IMR-90 (cell line): ENCODE measurements at regions not wholly inside any gene's neighbourhood (a gene's known extent, or its start where the extent isn't known, plus 50 kb on each side); places are given as distances from the start of the nearest gene placed in this dataset.

ENCODE experiments used
- ATAC-seq: fragments of 200-7000 bp; cut with Tn5 transposase; 2 replicates; pipeline ENCODE4 v1.9.1; 2020; ENCODE audit warnings: low read depth, mild to moderate bottlenecking, moderate library complexity
- BruUV-seq: library from RNA; stranded (reverse); fragments of 400-500 nt; replicated peaks from 2 replicates; lab custom pipeline; 2021; lab: Mats Ljungman, UMichigan
- CTCF ChIA-PET: fragments of 300-600 bp; formaldehyde crosslinking; extraction: SDS; loops from one replicate; lab custom pipeline; 2021; ENCODE audit warnings: antibody characterized with exemption; lab: Yijun Ruan, JAX
- POLR2A ChIA-PET: fragments of 300-600 bp; sonication (Branson Sonifier 250); formaldehyde crosslinking; loops from one replicate; lab custom pipeline; 2022; ENCODE audit warnings: antibody characterized with exemption; ENCODE audit not compliant: unreplicated experiment; lab: Charles Lee
- DNase-seq: peaks from one replicate; pipeline ENCODE4 v3.0.0; 2013
- H2AFZ ChIP-seq: replicated peaks from 2 replicates; pipeline ENCODE3; 2013; ENCODE audit warnings: low read length, mild to moderate bottlenecking; ENCODE audit not compliant: poor library complexity
- H2AK5ac ChIP-seq: 2 replicates; pipeline ENCODE4 v1.6.1; 2013; ENCODE audit warnings: low read depth, low read length, inconsistent platforms
- H2AK9ac ChIP-seq: replicated peaks from 2 replicates; pipeline ENCODE3; 2013; ENCODE audit warnings: mild to moderate bottlenecking, low read depth, low read length, moderate library complexity; ENCODE audit not compliant: poor library complexity
- H2BK120ac ChIP-seq: 2 replicates; pipeline ENCODE4 v1.6.1; 2013; ENCODE audit warnings: low read depth, low read length, inconsistent platforms
- H2BK15ac ChIP-seq: 3 replicates; pipeline ENCODE4 v1.6.1; 2013; ENCODE audit warnings: low read depth, low read length, inconsistent platforms
- H2BK20ac ChIP-seq: 2 replicates; pipeline ENCODE4 v1.6.1; 2013; ENCODE audit warnings: low read depth, mild to moderate bottlenecking, inconsistent platforms, low read length, moderate library complexity
- H2BK5ac ChIP-seq: 2 replicates; pipeline ENCODE4 v1.6.1; 2013; ENCODE audit warnings: mild to moderate bottlenecking, low read depth, low read length, inconsistent platforms; ENCODE audit not compliant: poor library complexity, severe bottlenecking
- H3K14ac ChIP-seq: replicated peaks from 2 replicates; pipeline ENCODE4 v1.6.1; 2013; ENCODE audit warnings: low read depth, low read length, inconsistent platforms
- H3K18ac ChIP-seq: 2 replicates; pipeline ENCODE4 v1.6.1; 2013; ENCODE audit warnings: low read depth, low read length, control low read depth
- H3K23ac ChIP-seq: 2 replicates; pipeline ENCODE4 v1.6.1; 2013; ENCODE audit warnings: low read depth, low read length, inconsistent platforms
- H3K27ac ChIP-seq: 2 replicates; pipeline ENCODE4 v1.5.1; 2013; ENCODE audit warnings: mild to moderate bottlenecking, control low read depth, low read length; ENCODE audit not compliant: insufficient read depth
- H3K27me3 ChIP-seq: 2 replicates; pipeline ENCODE4 v1.6.1; 2013; ENCODE audit warnings: low read length; ENCODE audit not compliant: control insufficient read depth, insufficient read depth
- H3K36me3 ChIP-seq: 2 replicates; pipeline ENCODE4 v1.6.1; 2013; ENCODE audit warnings: low read length, mixed read lengths; ENCODE audit not compliant: control insufficient read depth, insufficient read depth
- H3K4ac ChIP-seq: 2 replicates; pipeline ENCODE4 v1.6.1; 2013; ENCODE audit warnings: low read depth, low read length, inconsistent platforms
- H3K4me1 ChIP-seq: 2 replicates; pipeline ENCODE4 v1.6.1; 2013; ENCODE audit warnings: low read length, mixed read lengths; ENCODE audit not compliant: control insufficient read depth, insufficient read depth
- H3K4me2 ChIP-seq: 2 replicates; pipeline ENCODE4 v1.6.1; 2013; ENCODE audit warnings: low read depth, mild to moderate bottlenecking, control low read depth, low read length, moderate library complexity
- H3K4me3 ChIP-seq: 2 replicates; pipeline ENCODE4 v1.5.1; 2013; ENCODE audit warnings: low read depth, mild to moderate bottlenecking, control low read depth, low read length, moderate library complexity; ENCODE audit not compliant: insufficient read depth
- H3K56ac ChIP-seq: 2 replicates; pipeline ENCODE4 v1.6.1; 2013; ENCODE audit warnings: low read length, inconsistent platforms; ENCODE audit not compliant: insufficient read depth; ENCODE audit errors: extremely low read depth
- H3K79me1 ChIP-seq, 2 experiments: 2 replicates each; pipeline ENCODE4 v1.6.1; 2013; ENCODE audit warnings: low read length in 2 of 2, inconsistent platforms in 1 of 2, low read depth in 1 of 2
- H3K9ac ChIP-seq: 2 replicates; pipeline ENCODE4 v1.6.1; 2013; ENCODE audit warnings: low read depth, low read length, control low read depth
- H3K9me1 ChIP-seq: 2 replicates; pipeline ENCODE4 v1.6.1; 2013; ENCODE audit warnings: low read length, inconsistent platforms; ENCODE audit not compliant: insufficient read depth
- H3K9me3 ChIP-seq: 2 replicates; pipeline ENCODE4 v1.6.1; 2013; ENCODE audit warnings: low read length; ENCODE audit not compliant: control insufficient read depth, insufficient read depth
- H4K20me1 ChIP-seq: 2 replicates; pipeline ENCODE4 v1.6.1; 2013; ENCODE audit warnings: low read length, inconsistent platforms; ENCODE audit not compliant: insufficient read depth
- H4K5ac ChIP-seq: 2 replicates; pipeline ENCODE4 v1.6.1; 2013; ENCODE audit warnings: mild to moderate bottlenecking, low read depth, low read length, control low read depth
- H4K8ac ChIP-seq, 2 experiments: 2 replicates each; pipeline ENCODE4 v1.6.1; 2013; ENCODE audit warnings: low read depth in 2 of 2, low read length in 2 of 2, control low read depth in 1 of 2, inconsistent platforms in 1 of 2
- H4K91ac ChIP-seq: 2 replicates; pipeline ENCODE4 v1.6.1; 2013; ENCODE audit warnings: low read depth, low read length, inconsistent platforms; ENCODE audit not compliant: insufficient read depth
- BHLHE40 ChIP-seq: fragments of 150-350 bp; IDR thresholded peaks from 2 replicates; pipeline ENCODE4 v1.6.1; 2016; ENCODE audit warnings: mild to moderate bottlenecking, low read depth, low read length
- CEBPB ChIP-seq: IDR thresholded peaks from 2 replicates; pipeline ENCODE4 v1.6.1; 2012; ENCODE audit warnings: low read depth, low read length, improper control_type of control experiment
- CHD1 ChIP-seq: IDR thresholded peaks from 2 replicates; pipeline ENCODE4 v1.6.1; 2012; ENCODE audit warnings: low read depth, low read length, improper control_type of control experiment
- FOS ChIP-seq: fragments of 150-350 bp; IDR thresholded peaks from 2 replicates; pipeline ENCODE4 v1.6.1; 2016; ENCODE audit warnings: low read depth, low read length
- MAFK ChIP-seq: IDR thresholded peaks from 2 replicates; pipeline ENCODE4 v1.6.1; 2012; ENCODE audit warnings: low read depth, low read length, improper control_type of control experiment
- MXI1 ChIP-seq: IDR thresholded peaks from 2 replicates; pipeline ENCODE4 v1.6.1; 2012; ENCODE audit warnings: low read depth, mild to moderate bottlenecking, low read length, moderate library complexity, borderline replicate concordance
- NFE2L2 ChIP-seq: fragments of 150-350 bp; IDR thresholded peaks from 2 replicates; pipeline ENCODE4 v1.6.1; 2016; ENCODE audit warnings: low read depth, mild to moderate bottlenecking, low read length
- POLR2A ChIP-seq: IDR thresholded peaks from 2 replicates; pipeline ENCODE4 v1.6.1; 2012; ENCODE audit warnings: mild to moderate bottlenecking, low read depth, low read length
- RAD21 ChIP-seq: IDR thresholded peaks from 2 replicates; pipeline ENCODE4 v1.6.1; 2012; ENCODE audit warnings: low read length, improper control_type of control experiment
- RCOR1 ChIP-seq: IDR thresholded peaks from 2 replicates; pipeline ENCODE4 v1.6.1; 2012; ENCODE audit warnings: mild to moderate bottlenecking, low read length, improper control_type of control experiment; ENCODE audit not compliant: insufficient replicate concordance
- RFX5 ChIP-seq: IDR thresholded peaks from 2 replicates; pipeline ENCODE4 v1.8.0; 2012; ENCODE audit warnings: low read depth, mild to moderate bottlenecking, low read length, moderate library complexity
- SMC3 ChIP-seq: fragments of 150-350 bp; IDR thresholded peaks from 2 replicates; pipeline ENCODE4 v1.6.1; 2016; ENCODE audit warnings: low read depth, mild to moderate bottlenecking, antibody characterized with exemption, low read length, moderate library complexity
- WGBS, 2 experiments: methylation state at CpG; one replicate each; pipeline versions ENCODE4 v1.1.5 to v1.1.7; 2013; ENCODE audit warnings: missing lambda C conversion rate in 2 of 2; ENCODE audit not compliant: insufficient read length in 1 of 2; ENCODE audit errors: extremely low coverage in 2 of 2; 5-methylcytosine and 5-hydroxymethylcytosine counted together
- dilution Hi-C: fragments of 300-500 bp; cut with HindIII; formaldehyde crosslinking; loops from one replicate; pipeline ENCODE4 v1.14.3; 2018; ENCODE audit warnings: low sequenced_read_pairs; ENCODE audit not compliant: unreplicated experiment
- in situ Hi-C: fragments of 300-500 bp; cut with MboI; formaldehyde crosslinking; loops from 3 replicates; pipeline ENCODE4 v1.14.3; 2019; ENCODE audit warnings: low sequenced_read_pairs, inconsistent platforms, mixed read lengths
- intact Hi-C: fragments of 100-400 bp; cut with micrococcal nuclease; formaldehyde crosslinking; loops from 2 replicates; pipeline ENCODE4 v1.10.0; 2022
- TF ChIP-seq, protein P1 (sequence below): conservative IDR thresholded peaks from 2 replicates; pipeline ENCODE4 v1.5.1; 2012; ENCODE audit warnings: mild to moderate bottlenecking, low read depth, low read length, improper control_type of control experiment
- TF ChIP-seq, protein P2 (sequence below): fragments of 150-350 bp; IDR thresholded peaks from 2 replicates; pipeline ENCODE4 v1.6.1; 2017; ENCODE audit warnings: mild to moderate bottlenecking, antibody characterized with exemption, low read length, low read depth
- TF ChIP-seq, protein P3 (sequence below): fragments of 150-350 bp; IDR thresholded peaks from 2 replicates; pipeline ENCODE4 v1.6.1; 2016; ENCODE audit warnings: low read depth, mild to moderate bottlenecking, low read length, moderate library complexity, borderline replicate concordance

DNA sequence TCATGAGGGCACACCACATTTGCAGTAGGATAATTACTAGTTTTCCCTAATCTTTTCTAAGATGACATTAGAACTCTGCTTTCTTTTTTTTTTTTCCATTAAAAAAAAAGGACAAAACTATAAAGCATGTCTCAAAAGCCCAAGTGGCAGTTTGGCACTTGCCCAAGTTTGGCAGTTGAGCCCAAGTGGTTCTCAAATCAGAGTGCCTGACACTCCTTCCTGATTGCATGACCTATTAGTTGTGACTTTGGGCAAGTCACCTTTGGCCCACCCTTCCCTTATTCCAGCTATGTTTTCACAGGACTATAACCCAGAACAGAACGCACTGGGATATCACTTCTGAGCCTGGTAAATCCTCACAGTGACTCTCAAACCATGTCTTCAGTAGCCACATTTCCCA is 273.0 kb downstream of the CCDC85A start:
- TF ChIP-seq, protein P1, sequence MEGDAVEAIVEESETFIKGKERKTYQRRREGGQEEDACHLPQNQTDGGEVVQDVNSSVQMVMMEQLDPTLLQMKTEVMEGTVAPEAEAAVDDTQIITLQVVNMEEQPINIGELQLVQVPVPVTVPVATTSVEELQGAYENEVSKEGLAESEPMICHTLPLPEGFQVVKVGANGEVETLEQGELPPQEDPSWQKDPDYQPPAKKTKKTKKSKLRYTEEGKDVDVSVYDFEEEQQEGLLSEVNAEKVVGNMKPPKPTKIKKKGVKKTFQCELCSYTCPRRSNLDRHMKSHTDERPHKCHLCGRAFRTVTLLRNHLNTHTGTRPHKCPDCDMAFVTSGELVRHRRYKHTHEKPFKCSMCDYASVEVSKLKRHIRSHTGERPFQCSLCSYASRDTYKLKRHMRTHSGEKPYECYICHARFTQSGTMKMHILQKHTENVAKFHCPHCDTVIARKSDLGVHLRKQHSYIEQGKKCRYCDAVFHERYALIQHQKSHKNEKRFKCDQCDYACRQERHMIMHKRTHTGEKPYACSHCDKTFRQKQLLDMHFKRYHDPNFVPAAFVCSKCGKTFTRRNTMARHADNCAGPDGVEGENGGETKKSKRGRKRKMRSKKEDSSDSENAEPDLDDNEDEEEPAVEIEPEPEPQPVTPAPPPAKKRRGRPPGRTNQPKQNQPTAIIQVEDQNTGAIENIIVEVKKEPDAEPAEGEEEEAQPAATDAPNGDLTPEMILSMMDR, result no peak
- TF ChIP-seq BHLHE40, result no peak
- no peak for TF ChIP-seq RFX5
- no peak for TF ChIP-seq NFE2L2
- TF ChIP-seq, protein P2, sequence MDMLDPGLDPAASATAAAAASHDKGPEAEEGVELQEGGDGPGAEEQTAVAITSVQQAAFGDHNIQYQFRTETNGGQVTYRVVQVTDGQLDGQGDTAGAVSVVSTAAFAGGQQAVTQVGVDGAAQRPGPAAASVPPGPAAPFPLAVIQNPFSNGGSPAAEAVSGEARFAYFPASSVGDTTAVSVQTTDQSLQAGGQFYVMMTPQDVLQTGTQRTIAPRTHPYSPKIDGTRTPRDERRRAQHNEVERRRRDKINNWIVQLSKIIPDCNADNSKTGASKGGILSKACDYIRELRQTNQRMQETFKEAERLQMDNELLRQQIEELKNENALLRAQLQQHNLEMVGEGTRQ, result no peak
- TF ChIP-seq POLR2A, result no peak
- TF ChIP-seq MAFK, result no peak
- TF ChIP-seq CEBPB, result no peak
- TF ChIP-seq FOS, result no peak
- TF ChIP-seq, protein P3, sequence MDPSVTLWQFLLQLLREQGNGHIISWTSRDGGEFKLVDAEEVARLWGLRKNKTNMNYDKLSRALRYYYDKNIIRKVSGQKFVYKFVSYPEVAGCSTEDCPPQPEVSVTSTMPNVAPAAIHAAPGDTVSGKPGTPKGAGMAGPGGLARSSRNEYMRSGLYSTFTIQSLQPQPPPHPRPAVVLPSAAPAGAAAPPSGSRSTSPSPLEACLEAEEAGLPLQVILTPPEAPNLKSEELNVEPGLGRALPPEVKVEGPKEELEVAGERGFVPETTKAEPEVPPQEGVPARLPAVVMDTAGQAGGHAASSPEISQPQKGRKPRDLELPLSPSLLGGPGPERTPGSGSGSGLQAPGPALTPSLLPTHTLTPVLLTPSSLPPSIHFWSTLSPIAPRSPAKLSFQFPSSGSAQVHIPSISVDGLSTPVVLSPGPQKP, result no peak
- TF ChIP-seq RCOR1, result no peak
- TF ChIP-seq SMC3, result no peak
- no peak for TF ChIP-seq MXI1
- no peak for TF ChIP-seq RAD21
- no peak for TF ChIP-seq CHD1
- Histone ChIP-seq H3K27ac (no peak overlapping the region), H2AFZ (no peak overlapping the region), H3K4ac (no peak overlapping the region), H2BK5ac (no peak overlapping the region), H3K56ac (no peak overlapping the region), H3K9ac (no peak overlapping the region), H2BK120ac (no peak overlapping the region), H3K4me2 (no peak overlapping the region), H2AK5ac (no peak overlapping the region), H3K36me3 (no peaks in the 10 kb centered on the region), H2AK9ac (no peak overlapping the region), H4K91ac (no peak overlapping the region), H3K4me3 (no peak overlapping the region), H3K27me3 (no peaks in the 10 kb centered on the region), H3K18ac (no peak overlapping the region), H3K9me1 (no peaks in the 10 kb centered on the region), H4K20me1 (no peaks in the 10 kb centered on the region), H4K5ac (no peak overlapping the region), H2BK15ac (no peak overlapping the region), H3K23ac (no peak overlapping the region), H3K4me1 (no peaks in the 10 kb centered on the region), H3K9me3 (peaks cover 7% of the 10 kb centered on the region), H2BK20ac (no peak overlapping the region), H3K79me1 (no peaks in the 10 kb centered on the region), H4K8ac (no peak overlapping the region), H3K14ac (no peak overlapping the region)
- no CpG with 5 or more reads among the region's 1 CpG for WGBS, 2 experiments
- intact Hi-C loops (no loop called here), dilution Hi-C loops (no loop called here), in situ Hi-C loops (no loop called here)
- ChIA-PET CTCF (no interaction called here), POLR2A (no interaction called here)
- BruUV-seq, result no TSS peak
- no peak for ATAC-seq
- no peak for DNase-seq
